Sigmoid colon (tissue), 4 donors: ENCODE measurements at regions not wholly inside any gene's neighbourhood (a gene's known extent, or its start where the extent isn't known, plus 50 kb on each side); places are given as distances from the start of the nearest gene placed in this dataset.
"Not testable (repeated sequence)": the region's sequence is repeated elsewhere in the genome, so short reads cannot be mapped to it uniquely, and the experiment has no call there.

Experiments used
- CTCF ChIP-seq, 4 experiments: fragments of 450-650 bp in 3 of 4; fragments of 200-600 bp in 1 of 4; IDR thresholded peaks; one replicate each; pipeline ENCODE4 v1.5.1; 2016 to 2019; ENCODE audit warnings: antibody characterized with exemption in 4 of 4, mild to moderate bottlenecking in 3 of 4, moderate library complexity in 2 of 4
- EP300 ChIP-seq, 4 donors: sonication (generic); formaldehyde crosslinking; IDR thresholded peaks; one replicate each; pipeline ENCODE4 v1.6.1; 2017; ENCODE audit warnings: antibody characterized with exemption in 4 of 4
- POLR2A ChIP-seq, 2 donors: fragments of 450-650 bp; IDR thresholded peaks; one replicate each; pipeline ENCODE4 v1.6.1; 2016; ENCODE audit warnings: antibody characterized with exemption in 2 of 2, mild to moderate bottlenecking in 2 of 2, moderate library complexity in 2 of 2
- POLR2AphosphoS5 ChIP-seq, 4 donors: sonication (generic); formaldehyde crosslinking; IDR thresholded peaks; one replicate each; pipeline ENCODE4 v1.6.1; 2017; ENCODE audit warnings: antibody characterized with exemption in 4 of 4

- TF ChIP-seq CTCF, POLR2A, POLR2AphosphoS5, EP300 (IDR thresholded peaks at IDR 0.05): not testable (repeated sequence)
Observed at GRCh38 chr15:21148136-21148535, 282.0 kb upstream of the POTEB2 start.
